Dedifferentiated amniotic fluid mesenchymal stem cell (primary cell): ENCODE measurements at regions not wholly inside any gene's neighbourhood (a gene's known extent, or its start where the extent isn't known, plus 50 kb on each side); places are given as distances from the start of the nearest gene placed in this dataset.
"Not testable (repeated sequence)": the region's sequence is repeated elsewhere in the genome, so short reads cannot be mapped to it uniquely, and the experiment has no call there.

ENCODE experiments used
- DNase-seq: peaks from one replicate; pipeline ENCODE4 v3.0.0-alpha.2; 2016; ENCODE audit errors: extremely low spot score

DNA sequence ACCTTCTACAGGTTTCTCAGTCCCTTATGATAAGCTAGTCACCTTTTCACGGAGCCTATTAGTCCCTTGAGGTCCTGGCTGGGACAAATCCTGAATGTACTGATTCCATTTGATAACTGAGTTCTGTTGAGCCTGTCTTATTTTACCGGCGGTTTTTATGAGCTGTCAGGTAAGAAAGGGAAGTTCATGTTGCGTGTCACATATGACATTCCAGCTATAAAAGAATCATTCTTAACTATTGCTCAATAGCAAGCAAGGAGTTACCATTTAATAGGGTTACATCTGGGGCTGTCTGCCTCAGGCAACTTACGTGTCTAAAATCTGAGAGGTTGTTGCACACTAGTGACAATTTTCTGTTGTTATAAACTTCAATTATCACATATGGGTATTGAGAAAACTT, 394.6 kb downstream of the TECRL start:
- DNase-seq: no peak

DNA sequence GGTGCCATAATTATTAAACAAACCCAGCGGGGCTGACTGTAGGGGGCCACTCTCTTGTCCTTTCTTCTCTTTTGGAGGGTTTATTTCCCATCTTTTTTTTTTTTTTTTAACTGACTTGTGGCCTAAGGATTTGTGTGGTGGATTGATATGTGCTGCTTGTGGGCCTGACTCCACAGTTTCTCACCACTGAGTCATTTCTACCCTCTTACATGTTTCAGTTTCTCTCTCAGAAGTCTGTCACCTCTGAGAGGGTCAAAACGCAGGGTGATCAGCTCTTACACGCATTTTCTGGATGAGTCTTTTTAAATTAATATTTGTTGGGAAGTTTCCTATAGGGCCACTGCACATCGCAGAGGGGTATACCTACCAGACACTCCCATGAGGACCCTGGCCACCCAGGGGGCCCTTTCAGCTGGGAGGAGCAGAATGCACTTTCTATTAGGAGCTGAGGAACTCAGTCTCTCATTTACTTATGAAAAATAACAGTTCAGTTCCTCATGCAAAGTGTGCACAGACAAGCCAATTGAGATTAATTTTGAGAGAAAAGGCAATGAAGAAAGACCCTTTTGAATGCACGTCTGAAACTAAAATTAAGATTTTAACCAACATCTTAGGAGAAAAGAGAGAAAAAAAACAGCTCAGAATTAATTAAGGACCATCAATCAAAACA, 407.9 kb downstream of the TECRL start:
- DNase-seq: no peak

DNA sequence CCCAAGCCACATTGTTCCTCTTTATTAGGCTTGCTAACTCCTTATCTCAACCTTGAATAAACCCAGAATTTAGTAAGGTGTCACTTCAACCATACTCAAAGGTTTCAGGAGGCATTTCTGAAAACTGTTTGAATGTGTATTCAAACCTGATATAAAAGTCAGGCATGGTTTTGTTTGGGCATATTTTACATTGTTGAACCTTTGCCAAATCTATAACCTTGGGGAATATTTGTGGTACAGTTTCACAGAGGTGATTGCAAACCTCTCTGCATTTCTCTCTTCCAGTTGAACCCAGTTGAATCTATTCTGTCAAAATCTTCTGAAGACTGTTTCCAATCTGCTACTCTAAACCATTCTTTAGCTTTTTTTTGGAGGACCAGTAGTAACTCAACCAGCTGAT, 409.0 kb downstream of the TECRL start:
- DNase-seq: no peak

DNA sequence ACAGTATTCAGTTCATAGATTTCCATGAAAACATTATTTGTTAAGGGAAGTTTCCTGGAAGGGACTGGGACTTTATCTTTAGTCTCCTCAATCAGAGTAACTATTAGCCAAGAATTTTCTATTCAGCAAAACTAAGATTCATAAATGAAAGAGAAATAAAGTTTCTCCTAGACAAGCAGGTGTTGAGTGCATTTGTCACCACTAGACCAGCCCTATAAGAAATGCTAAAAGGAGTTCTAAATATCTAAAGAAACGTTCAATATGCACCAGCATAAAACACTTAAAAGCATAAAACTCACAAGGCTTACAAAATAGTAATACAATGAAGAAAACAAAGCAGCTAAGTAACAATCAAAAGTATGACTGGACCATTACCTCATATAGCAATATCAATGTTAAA, 423.0 kb downstream of the TECRL start:
- no peak for DNase-seq

DNA sequence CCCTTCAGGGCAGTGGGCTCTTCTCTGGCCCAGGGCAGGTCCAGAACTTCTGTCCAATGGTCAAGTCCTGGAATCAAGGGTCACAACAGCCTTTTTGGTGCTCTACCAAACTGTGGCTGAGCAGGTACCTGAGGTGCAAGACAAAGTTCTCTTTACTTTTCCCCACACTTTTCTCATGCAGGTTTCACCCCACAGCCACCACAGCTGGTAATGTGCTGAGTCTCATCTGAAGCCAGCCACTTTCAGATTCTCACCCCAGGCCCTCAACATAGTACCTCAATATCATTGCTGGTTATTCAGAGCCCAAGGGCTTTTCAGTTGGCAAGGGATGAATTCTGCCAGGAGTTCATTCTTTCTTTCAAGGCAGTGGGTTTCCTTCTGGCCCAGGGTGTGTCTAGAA, 426.0 kb downstream of the TECRL start:
- no peak for DNase-seq

DNA sequence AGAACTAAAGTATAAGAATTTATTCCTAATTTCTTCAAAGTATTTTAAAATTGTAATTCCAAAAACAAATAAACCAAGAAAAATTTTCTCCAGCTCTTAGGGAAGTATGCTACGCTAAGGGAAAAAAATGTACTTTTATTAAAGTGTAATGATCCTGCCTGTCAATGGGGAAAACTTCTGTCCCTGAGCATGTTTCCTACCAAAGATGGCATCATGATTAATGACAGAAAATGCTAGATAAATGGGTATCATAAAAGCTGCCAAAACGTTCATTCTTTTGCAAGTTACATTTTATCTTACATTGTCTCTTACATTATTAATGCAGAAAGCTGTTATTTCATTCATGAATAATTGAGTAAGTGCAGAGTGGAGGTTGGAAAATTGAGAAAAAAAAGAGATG, 443.4 kb downstream of the TECRL start:
- DNase-seq: no peak

DNA sequence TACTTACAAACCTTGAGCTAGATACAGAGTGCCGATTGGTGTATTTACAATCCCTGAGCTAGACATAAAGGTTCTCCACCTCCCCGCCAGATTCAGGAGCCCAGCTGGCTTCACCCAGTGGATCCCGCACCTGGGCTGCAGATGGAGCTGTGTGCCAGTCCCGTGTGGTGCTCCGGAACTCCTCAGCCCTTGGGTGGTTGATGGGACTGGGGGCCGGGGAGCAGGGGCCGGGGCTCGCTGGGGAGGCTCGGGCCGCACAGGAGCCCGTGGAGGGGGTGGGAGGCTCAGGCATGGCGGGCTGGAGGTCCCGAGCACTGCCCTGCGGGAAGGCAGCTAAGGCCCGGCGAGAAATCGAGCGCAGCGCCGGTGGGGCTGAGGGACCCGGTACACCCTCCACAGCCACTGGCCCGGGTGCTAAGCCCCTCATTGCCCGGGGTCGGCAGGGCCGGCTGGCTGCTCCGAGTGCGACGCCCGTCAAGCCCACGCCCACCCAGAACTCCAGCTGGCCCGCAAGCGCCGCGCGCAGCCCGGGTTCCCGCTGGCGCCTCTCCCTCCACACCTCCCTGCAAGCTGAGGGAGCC, 466.5 kb downstream of the TECRL start:
- DNase-seq: not testable (repeated sequence)

DNA sequence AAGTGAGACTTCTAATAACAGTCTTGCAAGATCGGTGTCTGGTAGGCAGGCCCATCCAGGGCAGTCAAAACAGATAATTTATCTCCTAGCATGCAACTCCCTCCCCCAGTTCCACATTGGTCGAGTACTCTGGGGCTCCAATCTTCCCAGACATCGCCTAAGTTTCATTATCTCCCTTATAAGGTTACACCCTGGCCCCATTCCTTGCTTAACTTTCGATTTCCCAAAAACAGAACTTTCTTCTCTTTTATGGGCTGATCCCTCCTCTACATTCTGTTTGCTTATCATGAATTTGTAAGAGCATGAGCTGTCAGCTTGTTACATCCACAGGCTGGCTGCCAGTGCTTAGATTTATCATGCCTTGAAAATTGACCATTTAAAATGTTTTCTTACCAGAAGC, 471.3 kb downstream of the TECRL start:
- no peak for DNase-seq

DNA sequence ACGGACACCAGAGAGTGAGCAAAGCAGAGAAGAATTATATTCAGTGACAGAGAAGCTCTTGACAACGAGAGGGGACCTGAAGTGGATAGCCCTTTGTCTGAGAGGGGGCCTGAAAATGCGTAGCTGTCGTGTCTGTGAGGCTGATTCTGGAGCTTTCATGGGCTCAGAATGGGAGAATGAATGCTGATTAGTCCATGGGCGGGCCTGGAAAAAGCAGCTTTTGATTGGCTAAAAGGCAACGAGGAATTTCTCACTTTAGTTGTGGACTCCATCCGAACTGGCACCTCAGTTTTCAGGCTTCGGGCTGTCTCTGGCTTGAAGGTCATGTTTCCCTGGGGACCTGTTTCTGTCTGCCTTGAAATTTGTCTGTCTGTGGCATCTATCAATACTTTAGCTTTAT, 487.1 kb downstream of the TECRL start:
- DNase-seq: no peak

DNA sequence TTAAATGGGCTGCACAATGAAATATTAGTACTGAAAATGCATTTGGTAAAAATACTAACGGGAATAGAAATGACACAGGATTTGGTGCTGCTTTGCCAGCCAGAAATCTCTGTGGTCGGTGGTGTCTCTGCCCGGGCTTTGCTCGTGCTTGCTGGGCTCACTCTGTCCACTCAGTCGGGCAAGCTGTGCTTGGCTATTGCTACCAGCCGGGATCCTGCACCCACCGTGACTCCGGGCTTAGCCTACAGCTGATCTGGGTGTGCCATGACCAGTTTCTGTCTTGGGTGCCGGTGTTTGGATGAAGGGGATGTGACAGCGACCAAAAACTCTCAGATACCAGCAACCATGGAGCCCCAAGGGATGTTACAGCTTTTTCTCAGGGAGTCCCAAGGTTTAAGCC, 487.7 kb downstream of the TECRL start:
- DNase-seq: no peak

DNA sequence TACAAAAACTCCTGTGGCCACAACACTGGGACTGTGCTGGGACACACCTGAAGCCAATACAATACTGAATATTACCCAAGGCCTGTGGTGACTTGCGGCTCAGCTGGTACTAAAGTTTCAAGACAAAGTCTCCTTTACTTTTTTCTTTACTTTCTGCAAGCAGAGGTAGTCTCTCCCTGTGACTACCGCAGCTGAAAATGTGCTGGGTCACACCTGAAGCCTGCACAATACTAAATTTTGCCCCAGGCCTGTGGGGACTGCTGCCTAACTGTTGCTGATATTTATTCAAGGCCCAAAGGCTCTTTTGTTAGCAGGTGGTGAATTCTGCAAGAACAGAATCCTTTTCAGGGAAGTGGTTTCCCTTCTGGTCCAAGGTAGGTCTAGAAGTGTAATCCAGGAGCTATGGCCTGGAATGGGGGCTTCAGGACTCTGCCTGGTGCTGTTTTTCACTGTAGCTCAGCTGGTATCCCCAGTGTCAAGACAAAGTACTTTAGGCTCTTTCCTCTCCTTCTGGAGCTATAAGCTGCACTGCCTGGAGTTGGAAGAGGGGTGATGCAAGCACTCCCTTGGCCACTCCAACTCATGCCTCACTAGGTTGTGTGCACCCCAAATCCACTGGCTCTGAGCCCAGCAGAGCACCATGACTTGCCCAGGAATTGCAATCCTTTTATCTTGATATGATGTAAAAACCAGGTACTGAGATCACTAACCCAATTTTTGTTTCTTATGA, 489.4 kb downstream of the TECRL start:
- DNase-seq: no peak

DNA sequence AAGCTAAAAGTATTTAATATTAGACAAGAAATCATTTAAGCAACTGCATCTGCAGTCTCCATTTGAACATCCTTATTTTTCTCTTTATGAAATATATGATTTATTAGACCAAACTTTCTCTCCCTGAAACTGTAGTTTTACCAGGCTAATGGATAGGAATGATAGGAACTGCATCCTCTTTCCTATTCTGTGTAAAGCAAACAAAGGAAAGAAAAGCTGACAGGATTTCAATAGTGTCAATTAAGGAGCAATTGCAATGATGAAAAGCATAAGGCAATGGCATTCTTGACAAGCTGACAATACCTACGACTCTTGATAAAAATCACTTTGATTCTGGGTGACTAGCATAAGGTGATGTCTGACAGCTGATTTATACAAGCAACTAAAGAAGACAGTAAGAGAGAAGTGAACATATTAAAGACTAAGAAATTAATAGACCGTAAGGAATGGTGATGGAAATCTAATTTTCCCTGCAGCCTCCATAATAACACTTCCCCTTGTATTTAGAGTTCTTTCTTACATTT, 502.5 kb downstream of the TECRL start:
- no peak for DNase-seq

DNA sequence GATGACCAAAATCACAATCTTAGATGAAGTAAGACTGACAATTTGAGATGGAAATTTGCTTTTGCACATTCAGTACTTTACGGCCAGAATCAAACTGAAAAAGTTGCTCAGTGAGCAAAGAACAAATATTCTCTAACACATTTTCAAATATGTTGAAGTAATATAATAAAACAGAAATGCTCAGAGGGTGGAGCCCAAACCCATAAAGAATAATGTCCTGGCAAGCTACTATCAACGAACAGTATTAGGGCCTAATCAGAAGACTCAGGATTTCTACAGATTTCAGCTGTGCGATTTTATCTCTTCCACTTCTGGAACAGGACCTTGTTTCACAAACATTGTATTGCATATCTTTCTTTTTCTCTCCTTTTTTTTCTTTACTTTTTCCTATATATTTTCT, 505.0 kb downstream of the TECRL start:
- DNase-seq: no peak

DNA sequence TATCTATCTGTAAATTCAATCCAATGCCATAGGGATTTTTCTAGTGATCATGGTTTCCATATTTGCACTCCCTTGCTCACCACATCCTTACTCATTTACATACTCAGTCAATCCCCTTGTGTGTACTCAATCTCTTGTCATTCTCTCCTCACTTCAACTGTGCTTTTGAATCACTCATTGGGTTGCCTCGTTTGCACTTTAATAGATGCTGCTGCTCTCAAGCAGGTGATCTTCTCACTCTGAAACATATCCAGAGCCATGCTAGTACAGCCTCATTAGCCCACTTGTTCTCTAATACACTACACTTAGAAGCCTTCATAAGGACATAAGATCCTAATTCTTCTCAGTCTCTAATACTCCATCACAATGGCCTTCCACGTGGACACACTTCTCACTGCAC, 507.9 kb downstream of the TECRL start:
- DNase-seq: no peak

DNA sequence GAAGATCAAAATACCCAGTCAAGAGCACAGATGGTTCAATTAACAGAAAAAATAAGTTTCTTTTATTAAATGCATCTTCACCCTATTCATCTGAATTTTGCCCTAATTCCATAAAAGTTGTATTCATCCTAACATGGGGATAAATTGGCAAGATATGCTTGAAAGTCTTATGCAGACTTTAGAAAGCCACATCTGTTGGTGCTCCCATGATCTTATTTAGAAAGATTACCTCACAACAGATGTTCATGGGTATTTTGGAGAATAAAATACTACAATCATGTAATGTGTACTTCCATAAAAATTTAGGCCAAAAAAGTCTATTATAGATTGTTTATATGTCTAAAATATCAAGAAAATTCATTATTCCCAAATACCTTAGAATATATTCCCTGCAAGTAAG, 510.3 kb downstream of the TECRL start:
- DNase-seq: no peak

DNA sequence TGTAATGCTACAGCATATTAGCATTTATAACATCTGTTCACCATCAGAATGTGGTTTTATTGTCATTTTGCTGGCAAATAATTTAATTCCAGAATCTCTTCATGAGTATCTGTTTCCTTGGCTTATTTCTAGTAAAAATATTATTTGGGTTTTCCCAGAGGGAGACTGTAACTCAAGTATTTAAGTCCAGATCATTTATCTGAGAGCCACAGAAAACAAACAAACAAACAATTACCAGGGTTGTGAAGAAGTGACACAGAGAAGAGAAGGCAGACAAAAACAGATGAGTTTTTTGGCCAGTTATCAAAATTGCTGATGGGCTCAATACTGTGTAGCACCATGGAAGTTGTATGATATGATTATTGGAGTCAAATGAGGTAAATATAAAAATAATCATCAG, 515.1 kb downstream of the TECRL start:
- DNase-seq: no peak

DNA sequence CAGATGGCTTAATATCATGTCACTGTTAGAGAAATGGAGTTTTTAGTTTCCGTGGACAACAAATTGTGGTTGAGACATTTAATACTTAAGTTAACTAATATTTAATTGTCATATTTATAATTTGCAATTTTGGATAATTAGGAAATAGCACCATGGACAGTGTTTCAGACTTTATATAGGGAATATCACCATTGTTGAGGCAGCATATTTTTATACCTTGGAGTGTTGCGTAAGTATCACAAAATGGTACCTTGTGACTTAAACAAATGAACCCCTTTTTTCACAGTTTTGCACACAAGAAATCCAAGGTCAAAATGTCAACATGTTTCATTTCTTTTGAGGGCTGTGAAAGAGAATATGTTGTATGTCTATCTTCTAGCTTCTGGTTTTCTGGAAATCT, 539.9 kb downstream of the TECRL start:
- DNase-seq: no peak

DNA sequence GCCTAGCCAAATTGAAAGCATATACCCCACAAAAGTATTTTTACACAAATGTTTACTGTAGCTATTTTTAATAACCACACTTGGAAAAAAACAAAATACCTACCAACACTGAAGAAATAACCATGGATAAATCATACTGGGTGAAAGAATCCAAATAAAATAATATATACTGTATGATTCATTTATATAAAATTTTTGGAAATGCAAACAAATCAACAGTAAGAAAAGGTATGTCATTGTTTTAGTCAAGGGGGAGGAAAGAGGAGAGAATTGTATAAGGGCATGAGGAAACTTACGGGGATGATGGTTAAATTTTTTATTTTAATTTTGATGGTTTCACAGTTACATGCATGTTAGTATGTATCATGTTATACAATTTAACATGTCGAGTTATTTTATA, 557.8 kb downstream of the TECRL start:
- DNase-seq: no peak

DNA sequence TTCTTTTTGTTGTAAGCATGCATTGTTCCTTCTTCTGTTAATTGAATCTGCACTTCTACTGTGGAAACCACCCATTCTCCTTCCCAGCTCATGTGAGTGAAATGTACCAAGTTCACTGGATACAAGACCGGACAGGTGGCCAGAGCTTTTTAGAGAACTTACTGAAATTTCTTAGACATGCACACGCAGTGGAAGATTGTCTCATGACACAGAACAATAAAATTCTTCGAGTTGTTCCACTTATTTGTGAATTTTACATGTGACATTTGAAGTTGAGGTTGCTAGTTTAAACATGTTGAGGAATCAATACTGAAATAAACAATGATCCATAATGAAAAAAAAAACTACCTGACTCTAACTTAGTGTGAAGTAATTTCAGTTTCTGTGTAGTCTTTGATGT, 568.0 kb downstream of the TECRL start:
- no peak for DNase-seq

DNA sequence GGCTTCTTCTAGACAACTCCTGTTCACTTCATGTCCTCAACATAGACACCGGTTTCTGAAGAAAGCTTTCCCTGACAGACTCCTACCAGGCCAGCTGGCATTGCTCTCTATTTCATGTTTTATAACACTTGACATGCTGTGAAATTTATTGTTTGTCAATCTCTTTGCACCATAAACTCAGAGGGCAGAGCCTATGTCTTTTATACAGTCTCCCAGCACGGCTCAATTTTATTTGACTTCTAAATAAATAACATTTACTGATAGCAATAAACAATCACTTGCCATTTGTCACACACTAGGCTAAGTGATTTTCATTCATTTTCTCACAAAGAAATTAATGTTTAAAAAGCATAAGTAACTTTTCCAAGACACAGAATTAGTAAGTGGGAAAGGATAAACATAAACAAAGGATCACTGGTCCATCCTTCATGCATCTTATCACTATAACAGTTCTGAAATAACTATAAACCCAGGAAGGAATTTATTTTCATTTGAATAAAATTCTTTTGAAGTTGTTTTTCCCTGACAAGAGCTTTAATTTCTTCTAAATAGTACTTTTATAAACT, 577.6 kb downstream of the TECRL start:
- no peak for DNase-seq

DNA sequence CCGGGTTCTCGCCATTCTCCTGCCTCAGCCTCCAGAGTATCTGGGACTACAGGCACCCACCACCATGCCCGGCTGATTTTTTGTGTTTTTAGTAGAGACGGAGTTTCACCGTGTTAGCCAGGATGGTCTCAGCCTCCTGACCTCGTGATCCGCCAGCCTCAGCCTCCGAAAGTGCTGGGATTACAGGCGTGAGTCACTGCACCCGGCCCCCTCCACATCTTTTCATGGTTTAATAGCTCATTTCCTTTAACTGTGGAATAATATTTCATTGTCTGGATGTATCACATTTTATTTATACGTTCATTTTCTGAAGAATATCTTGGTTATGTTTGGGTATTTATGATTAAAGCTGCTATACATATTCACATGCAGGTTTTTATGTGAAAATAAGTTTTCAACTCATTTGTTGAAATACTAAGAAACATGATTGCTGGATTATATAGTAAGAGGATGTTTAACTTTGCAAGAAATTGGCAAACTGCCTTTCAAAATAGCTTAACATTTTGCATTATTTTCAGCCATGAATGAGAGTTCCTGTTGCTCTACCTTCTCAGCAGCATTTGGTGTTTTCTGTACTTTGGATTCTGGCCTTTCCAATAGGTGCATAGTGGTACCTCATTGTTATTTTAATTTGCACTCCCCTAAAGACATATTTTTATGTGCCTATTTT, 591.9 kb downstream of the TECRL start:
- no peak for DNase-seq
